ENCODE measurements at regions not wholly inside any gene's neighbourhood (a gene's known extent, or its start where the extent isn't known, plus 50 kb on each side); places are given as distances from the start of the nearest gene placed in this dataset.

DNA sequence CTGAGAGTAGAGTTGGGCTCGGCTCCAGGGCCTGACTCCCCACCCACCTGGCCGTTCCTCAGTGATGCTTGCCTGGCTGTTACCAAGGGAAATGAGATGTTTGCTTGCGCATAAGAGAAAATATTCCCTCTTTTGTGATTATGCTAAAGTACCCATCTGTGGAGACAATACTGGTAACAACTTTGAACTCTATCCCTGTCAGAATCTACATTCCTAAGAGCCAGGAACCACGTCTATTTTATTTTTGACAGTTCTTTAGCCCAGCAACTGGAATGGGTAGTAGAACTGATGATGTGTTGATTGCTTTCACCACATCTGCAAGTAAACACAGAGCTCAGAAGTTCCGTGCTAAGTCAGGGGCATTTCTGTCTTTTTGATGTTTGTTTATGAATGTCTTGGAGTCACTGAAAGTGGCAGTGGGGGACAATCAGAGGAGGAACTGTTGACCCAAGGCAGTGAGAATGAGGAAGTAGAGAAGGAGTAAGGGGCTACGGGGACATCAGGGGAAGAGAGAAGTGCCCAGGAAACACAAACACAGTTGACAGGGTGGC, 348.3 kb upstream of the SOX11 start:
- no peaks in the 10 kb centered on the region for H3K9me3 ChIP-seq (ENCODE audit: control insufficient read depth in 1 of 2, low read length in 2 of 2)
- H3K4me3 Mint-ChIP-seq: no peak overlapping the region

DNA sequence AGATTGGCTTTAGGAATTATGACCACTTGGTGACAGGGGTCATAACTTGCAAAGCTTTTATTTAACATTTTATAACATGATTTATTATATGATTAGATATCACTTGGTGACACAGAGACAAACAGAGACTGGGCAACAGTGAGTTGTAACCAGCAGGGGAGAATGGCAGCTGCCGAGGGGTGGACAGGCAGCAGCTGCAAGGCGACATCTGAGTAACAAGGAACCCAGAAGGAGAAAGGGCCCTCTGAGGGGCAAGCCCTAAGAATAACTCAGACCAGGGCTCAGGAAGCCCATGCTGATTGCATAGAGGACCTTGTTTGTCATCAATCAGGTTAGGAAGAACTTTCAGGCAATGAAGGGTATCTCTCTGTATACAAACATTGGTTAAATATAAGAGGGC, 339.9 kb upstream of the SOX11 start:
- Histone ChIP-seq H3K27ac (ENCODE audit: low read depth, low read length) (no peak overlapping the region), H3K27me3 (ENCODE audit: insufficient read depth, low read length) (no peaks in the 10 kb centered on the region), H3K36me3 (ENCODE audit: insufficient read depth, low read length) (no peaks in the 10 kb centered on the region), H3K4me1 (ENCODE audit: insufficient read depth, low read length) (no peaks in the 10 kb centered on the region), H3K9me3 (ENCODE audit: control insufficient read depth in 1 of 2, low read length in 2 of 2) (no peaks in the 10 kb centered on the region), H3K4me3 (ENCODE audit: low read length in 2 of 2) (no peak overlapping the region)
- no peaks in the 10 kb centered on the region for H3K4me1 Mint-ChIP-seq
- POLR2A ChIA-PET (ENCODE audit: partially characterized antibody): no interaction called here
- CTCF ChIA-PET (ENCODE audit: partially characterized antibody): no interaction called here
- no peak overlapping the region for H3K4me3 Mint-ChIP-seq
- intact Hi-C loops (cut with micrococcal nuclease): no loop called here
- no peaks in the 10 kb centered on the region for H3K36me3 Mint-ChIP-seq
- no peaks in the 10 kb centered on the region for H3K27me3 Mint-ChIP-seq
- no peak overlapping the region for H3K27ac Mint-ChIP-seq
- peaks cover 0 to 6% (median 3%) of the 10 kb centered on the region in 8 donors for H3K9me3 Mint-ChIP-seq
- no peak for DNase-seq

More for the DNA sequence above, 348.3 kb upstream of the SOX11 start:
- Mint-ChIP-seq H3K27ac (no peak overlapping the region), H3K36me3 (no peaks in the 10 kb centered on the region), H3K9me3 (peaks cover 0 to 5% (median 2%) of the 10 kb centered on the region in 8 donors), H3K4me1 (no peaks in the 10 kb centered on the region), H3K27me3 (peaks cover 0 to 2% of the 10 kb centered on the region in 2 donors)
- ChIA-PET POLR2A (ENCODE audit: partially characterized antibody) (no interaction called here), CTCF (ENCODE audit: partially characterized antibody) (no interaction called here)
- Histone ChIP-seq H3K27me3 (ENCODE audit: insufficient read depth, low read length) (no peaks in the 10 kb centered on the region), H3K4me1 (ENCODE audit: insufficient read depth, low read length) (no peaks in the 10 kb centered on the region), H3K36me3 (ENCODE audit: insufficient read depth, low read length) (no peaks in the 10 kb centered on the region), H3K27ac (ENCODE audit: low read depth, low read length) (no peak overlapping the region), H3K4me3 (ENCODE audit: low read length in 2 of 2) (no peak overlapping the region)
- DNase-seq: no peak
- intact Hi-C loops (cut with micrococcal nuclease): no loop called here

DNA sequence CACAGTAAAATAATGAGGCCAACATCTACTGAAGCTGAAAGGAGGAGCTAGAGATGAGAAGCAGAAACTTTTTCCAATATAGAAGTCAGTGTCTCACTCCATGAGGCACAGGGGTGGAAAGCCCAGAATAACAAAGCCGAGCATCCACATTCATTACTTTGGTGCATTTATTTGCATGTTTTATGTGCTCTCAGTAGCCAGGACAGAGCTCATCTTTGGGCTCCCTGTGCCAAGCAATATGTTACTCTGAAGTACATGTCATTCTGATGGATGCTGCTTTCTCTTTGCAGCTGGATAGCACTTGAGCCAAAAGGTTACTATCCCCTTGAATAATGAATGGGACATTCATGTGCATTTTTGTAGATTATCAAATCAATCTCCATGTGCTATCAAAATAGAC, 338.6 kb upstream of the SOX11 start:
- Mint-ChIP-seq H3K4me3 (no peak overlapping the region), H3K27ac (no peak overlapping the region), H3K36me3 (no peaks in the 10 kb centered on the region), H3K4me1 (no peaks in the 10 kb centered on the region), H3K9me3 (peaks cover 0 to 6% (median 1%) of the 10 kb centered on the region in 8 donors), H3K27me3 (no peaks in the 10 kb centered on the region)
- H3K9me3 ChIP-seq (ENCODE audit: control insufficient read depth in 1 of 2, low read length in 2 of 2): no peaks in the 10 kb centered on the region
- H3K4me1 ChIP-seq (ENCODE audit: insufficient read depth, low read length): no peaks in the 10 kb centered on the region
- no peak for DNase-seq
- no peak overlapping the region for H3K4me3 ChIP-seq (ENCODE audit: low read length in 2 of 2)
- POLR2A ChIA-PET (ENCODE audit: partially characterized antibody): no interaction called here
- no peak overlapping the region for H3K27ac ChIP-seq (ENCODE audit: low read depth, low read length)
- CTCF ChIA-PET (ENCODE audit: partially characterized antibody): no interaction called here
- intact Hi-C loops (cut with micrococcal nuclease): no loop called here
- H3K36me3 ChIP-seq (ENCODE audit: insufficient read depth, low read length): no peaks in the 10 kb centered on the region
- H3K27me3 ChIP-seq (ENCODE audit: insufficient read depth, low read length): no peaks in the 10 kb centered on the region

DNA sequence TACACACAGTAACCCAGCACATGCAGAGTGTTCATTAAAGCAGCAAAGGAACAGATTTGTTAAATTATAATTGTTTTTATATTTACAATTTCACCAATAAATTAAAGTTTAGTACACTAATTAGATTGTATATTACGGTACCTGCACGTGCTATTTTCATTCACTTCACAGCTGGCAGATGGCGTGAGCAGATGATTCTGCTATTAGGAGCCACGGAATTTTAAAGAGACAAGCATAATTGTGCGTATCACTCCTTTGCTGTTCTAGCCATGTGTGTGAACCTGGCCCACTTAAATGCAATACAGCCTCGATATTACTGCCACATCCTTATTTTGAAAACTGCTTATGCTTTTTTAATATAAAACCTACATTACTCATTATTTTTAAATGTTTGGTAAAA, 332.8 kb upstream of the SOX11 start:
- Mint-ChIP-seq H3K4me3 (no peak overlapping the region), H3K9me3 (peaks cover 0 to 3% (median 1%) of the 10 kb centered on the region in 8 donors), H3K27ac (no peak overlapping the region), H3K4me1 (peaks cover 0 to 3% (median 0%) of the 10 kb centered on the region in 4 donors), H3K27me3 (no peaks in the 10 kb centered on the region), H3K36me3 (no peaks in the 10 kb centered on the region)
- no peaks in the 10 kb centered on the region for H3K27me3 ChIP-seq (ENCODE audit: insufficient read depth, low read length)
- intact Hi-C loops (cut with micrococcal nuclease): no loop called here
- H3K36me3 ChIP-seq (ENCODE audit: insufficient read depth, low read length): no peaks in the 10 kb centered on the region
- no peaks in the 10 kb centered on the region for H3K9me3 ChIP-seq (ENCODE audit: control insufficient read depth in 1 of 2, low read length in 2 of 2)
- POLR2A ChIA-PET (ENCODE audit: partially characterized antibody): no interaction called here
- no peaks in the 10 kb centered on the region for H3K4me1 ChIP-seq (ENCODE audit: insufficient read depth, low read length)
- DNase-seq: no peak
- H3K27ac ChIP-seq (ENCODE audit: low read depth, low read length): no peak overlapping the region
- H3K4me3 ChIP-seq (ENCODE audit: low read length in 2 of 2): no peak overlapping the region
- CTCF ChIA-PET (ENCODE audit: partially characterized antibody): no interaction called here

DNA sequence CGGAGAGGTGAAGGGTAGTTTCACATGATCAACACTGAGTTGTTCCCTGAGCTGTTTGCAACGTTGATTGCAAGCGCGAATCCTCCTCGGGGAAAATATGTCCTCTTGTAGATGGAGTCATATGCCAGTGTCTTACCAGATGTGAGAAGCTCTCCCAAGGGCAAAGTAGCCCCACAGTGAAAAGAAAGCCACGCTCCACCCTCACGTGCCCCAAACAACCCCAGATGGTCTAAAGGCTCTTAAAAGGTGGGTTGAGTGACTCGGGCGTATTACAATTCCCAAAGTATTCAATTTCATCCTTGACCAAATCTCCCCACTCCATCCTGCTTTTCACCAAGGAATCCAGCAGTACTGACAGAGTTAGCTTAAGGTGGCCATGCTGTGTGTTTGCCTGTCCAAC, 332.1 kb upstream of the SOX11 start:
- H3K27me3 Mint-ChIP-seq: no peaks in the 10 kb centered on the region
- H3K9me3 Mint-ChIP-seq: peaks cover 0 to 3% (median 0%) of the 10 kb centered on the region in 8 donors
- Histone ChIP-seq H3K27me3 (ENCODE audit: insufficient read depth, low read length) (no peaks in the 10 kb centered on the region), H3K27ac (ENCODE audit: low read depth, low read length) (no peak overlapping the region), H3K4me1 (ENCODE audit: insufficient read depth, low read length) (no peaks in the 10 kb centered on the region), H3K36me3 (ENCODE audit: insufficient read depth, low read length) (no peaks in the 10 kb centered on the region), H3K9me3 (ENCODE audit: control insufficient read depth in 1 of 2, low read length in 2 of 2) (no peaks in the 10 kb centered on the region), H3K4me3 (ENCODE audit: low read length in 2 of 2) (no peak overlapping the region)
- intact Hi-C loops (cut with micrococcal nuclease): no loop called here
- no peak overlapping the region for H3K4me3 Mint-ChIP-seq
- H3K27ac Mint-ChIP-seq: no peak overlapping the region
- DNase-seq: no peak
- H3K4me1 Mint-ChIP-seq: peaks cover 0 to 3% (median 0%) of the 10 kb centered on the region in 4 donors
- ChIA-PET CTCF (ENCODE audit: partially characterized antibody) (no interaction called here), POLR2A (ENCODE audit: partially characterized antibody) (no interaction called here)
- H3K36me3 Mint-ChIP-seq: no peaks in the 10 kb centered on the region

DNA sequence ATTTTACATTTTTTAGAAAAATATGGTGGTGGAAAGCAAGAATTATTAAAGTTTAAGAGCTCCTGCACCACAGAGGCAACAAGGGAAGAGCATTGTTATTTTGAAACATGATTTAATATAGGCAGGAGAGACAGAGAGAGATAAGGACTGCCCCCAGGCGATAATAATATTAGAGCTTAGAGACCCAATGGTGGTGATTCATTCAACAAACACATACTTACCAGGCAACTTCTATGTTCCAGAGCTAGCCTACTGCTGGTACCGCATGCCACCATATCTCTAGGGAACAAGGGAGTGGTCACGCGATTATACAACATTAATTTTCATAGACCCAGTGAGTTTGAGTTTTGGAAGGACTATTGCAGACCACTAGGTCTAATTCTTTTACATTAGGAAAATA, 327.8 kb upstream of the SOX11 start:
- no peak overlapping the region for H3K4me3 Mint-ChIP-seq
- intact Hi-C loops (cut with micrococcal nuclease): no loop called here
- Histone ChIP-seq H3K27ac (ENCODE audit: low read depth, low read length) (no peak overlapping the region), H3K4me3 (ENCODE audit: low read length in 2 of 2) (no peak overlapping the region), H3K36me3 (ENCODE audit: insufficient read depth, low read length) (no peaks in the 10 kb centered on the region), H3K9me3 (ENCODE audit: control insufficient read depth in 1 of 2, low read length in 2 of 2) (no peaks in the 10 kb centered on the region), H3K27me3 (ENCODE audit: insufficient read depth, low read length) (no peaks in the 10 kb centered on the region), H3K4me1 (ENCODE audit: insufficient read depth, low read length) (no peaks in the 10 kb centered on the region)
- H3K9me3 Mint-ChIP-seq: peaks cover 0 to 5% (median 1%) of the 10 kb centered on the region in 8 donors
- no peak for DNase-seq
- H3K4me1 Mint-ChIP-seq: no peaks in the 10 kb centered on the region
- no peak overlapping the region for H3K27ac Mint-ChIP-seq
- no peaks in the 10 kb centered on the region for H3K36me3 Mint-ChIP-seq
- POLR2A ChIA-PET (ENCODE audit: partially characterized antibody): no interaction called here
- H3K27me3 Mint-ChIP-seq: peaks cover 0 to 2% of the 10 kb centered on the region in 2 donors
- CTCF ChIA-PET (ENCODE audit: partially characterized antibody): no interaction called here

DNA sequence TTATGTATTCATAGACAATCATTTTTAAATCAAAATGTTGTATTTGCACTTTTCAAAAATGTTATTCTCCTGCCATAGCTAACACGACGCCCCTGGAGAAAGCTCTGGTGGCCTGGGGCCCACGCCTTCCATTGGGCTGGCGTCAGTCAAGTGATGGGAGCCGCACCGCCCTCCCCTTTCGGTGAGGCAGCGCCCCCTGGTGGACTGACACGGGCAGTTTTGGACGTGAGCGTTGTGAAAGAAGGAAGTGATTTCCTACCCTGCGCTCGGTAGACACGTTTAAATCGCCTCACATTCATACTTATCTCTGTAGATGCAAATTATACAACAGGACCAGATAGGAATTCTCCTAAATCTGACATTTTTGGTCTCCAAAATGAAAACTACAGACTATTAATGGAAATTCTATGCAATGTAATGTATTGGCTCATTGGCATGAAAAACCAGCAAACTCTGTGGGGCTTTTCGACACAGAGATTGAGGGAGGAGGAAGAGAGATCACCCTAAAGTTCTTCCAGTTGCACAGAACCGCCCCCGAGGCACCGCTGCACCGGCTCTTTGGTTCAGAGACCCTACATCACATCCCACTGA, 326.2 kb upstream of the SOX11 start:
- H3K4me1 ChIP-seq (ENCODE audit: insufficient read depth, low read length): no peaks in the 10 kb centered on the region
- intact Hi-C loops (cut with micrococcal nuclease): no loop called here
- no peaks in the 10 kb centered on the region for H3K36me3 Mint-ChIP-seq
- H3K27me3 ChIP-seq (ENCODE audit: insufficient read depth, low read length): no peaks in the 10 kb centered on the region
- H3K4me3 Mint-ChIP-seq: no peak overlapping the region
- CTCF ChIA-PET (ENCODE audit: partially characterized antibody): no interaction called here
- peaks cover 0 to 5% (median 1%) of the 10 kb centered on the region in 8 donors for H3K9me3 Mint-ChIP-seq
- peaks cover 0 to 2% of the 10 kb centered on the region in 2 donors for H3K27me3 Mint-ChIP-seq
- no peaks in the 10 kb centered on the region for H3K9me3 ChIP-seq (ENCODE audit: control insufficient read depth in 1 of 2, low read length in 2 of 2)
- no peaks in the 10 kb centered on the region for H3K4me1 Mint-ChIP-seq
- POLR2A ChIA-PET (ENCODE audit: partially characterized antibody): no interaction called here
- H3K4me3 ChIP-seq (ENCODE audit: low read length in 2 of 2): no peak overlapping the region
- H3K27ac Mint-ChIP-seq: no peak overlapping the region
- no peaks in the 10 kb centered on the region for H3K36me3 ChIP-seq (ENCODE audit: insufficient read depth, low read length)
- DNase-seq: no peak
- H3K27ac ChIP-seq (ENCODE audit: low read depth, low read length): no peak overlapping the region

DNA sequence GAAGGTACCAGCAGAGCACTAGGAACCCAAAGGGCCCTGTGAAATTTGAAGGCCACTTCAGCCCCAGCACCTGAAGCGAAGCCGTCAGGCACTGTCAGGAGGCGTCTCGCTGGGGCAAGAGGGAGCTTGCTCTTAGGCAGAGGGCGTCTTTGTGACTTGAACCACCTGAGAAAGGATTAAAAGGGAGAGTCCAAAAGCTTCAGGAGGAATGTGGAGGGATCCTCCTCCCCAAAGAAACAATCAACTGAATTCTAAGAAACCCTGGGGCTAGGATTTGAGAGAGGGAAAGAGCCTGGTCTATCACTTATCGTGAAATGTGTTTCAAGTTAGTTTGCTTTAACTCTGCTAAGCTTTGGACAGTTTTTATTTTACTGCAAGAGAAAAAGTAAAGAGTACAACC, 324.9 kb upstream of the SOX11 start:
- no peaks in the 10 kb centered on the region for H3K4me1 Mint-ChIP-seq
- ChIA-PET POLR2A (ENCODE audit: partially characterized antibody) (no interaction called here), CTCF (ENCODE audit: partially characterized antibody) (no interaction called here)
- H3K4me3 Mint-ChIP-seq: no peak overlapping the region
- no peak for DNase-seq
- H3K36me3 Mint-ChIP-seq: no peaks in the 10 kb centered on the region
- H3K4me3 ChIP-seq (ENCODE audit: low read length in 2 of 2): no peak overlapping the region
- peaks cover 0 to 2% of the 10 kb centered on the region in 2 donors for H3K27me3 Mint-ChIP-seq
- no peaks in the 10 kb centered on the region for H3K27me3 ChIP-seq (ENCODE audit: insufficient read depth, low read length)
- no peaks in the 10 kb centered on the region for H3K4me1 ChIP-seq (ENCODE audit: insufficient read depth, low read length)
- no peaks in the 10 kb centered on the region for H3K9me3 ChIP-seq (ENCODE audit: control insufficient read depth in 1 of 2, low read length in 2 of 2)
- H3K36me3 ChIP-seq (ENCODE audit: insufficient read depth, low read length): no peaks in the 10 kb centered on the region
- H3K27ac Mint-ChIP-seq: no peak overlapping the region
- no peak overlapping the region for H3K27ac ChIP-seq (ENCODE audit: low read depth, low read length)
- peaks cover 0 to 6% (median 2%) of the 10 kb centered on the region in 8 donors for H3K9me3 Mint-ChIP-seq
- intact Hi-C loops (cut with micrococcal nuclease): no loop called here

All from CD4-positive, alpha-beta memory T cell (primary cell).